H9 (cell line): ENCODE measurements at regions not wholly inside any gene's neighbourhood (a gene's known extent, or its start where the extent isn't known, plus 50 kb on each side); places are given as distances from the start of the nearest gene placed in this dataset.

Source experiments
- DNase-seq: peaks from one replicate; pipeline ENCODE4 v3.0.0-alpha.2; 2017
- H2AFZ ChIP-seq: one replicate; pipeline ENCODE4 v1.6.1; 2013; ENCODE audit warnings: mild to moderate bottlenecking, low read length, control low read depth, moderate library complexity
- H2AK5ac ChIP-seq: 2 replicates; pipeline ENCODE4 v1.6.1; 2013; ENCODE audit warnings: low read length, control low read depth, mixed read lengths; ENCODE audit not compliant: insufficient read length
- H2BK120ac ChIP-seq: one replicate; pipeline ENCODE4 v1.6.1; 2013; ENCODE audit warnings: low read depth, mild to moderate bottlenecking, low read length, control low read depth, inconsistent platforms; ENCODE audit not compliant: poor library complexity, severe bottlenecking
- H2BK12ac ChIP-seq: 2 replicates; pipeline ENCODE4 v1.6.1; 2013; ENCODE audit warnings: low read length, control low read depth, mixed read lengths, low read depth; ENCODE audit not compliant: insufficient read length
- H2BK15ac ChIP-seq: 2 replicates; pipeline ENCODE4 v1.6.1; 2013; ENCODE audit warnings: low read depth, low read length, control low read depth
- H2BK20ac ChIP-seq: one replicate; pipeline ENCODE4 v1.6.1; 2013; ENCODE audit warnings: low read depth, mild to moderate bottlenecking, low read length, control low read depth, inconsistent platforms; ENCODE audit not compliant: poor library complexity, severe bottlenecking
- H2BK5ac ChIP-seq: 2 replicates; pipeline ENCODE4 v1.6.1; 2013; ENCODE audit warnings: low read length, control low read depth, mixed read lengths; ENCODE audit not compliant: insufficient read length
- H3K14ac ChIP-seq: 2 replicates; pipeline ENCODE4 v1.6.1; 2013; ENCODE audit warnings: low read length, control low read depth; ENCODE audit not compliant: insufficient read depth
- H3K18ac ChIP-seq: 2 replicates; pipeline ENCODE4 v1.6.1; 2013; ENCODE audit warnings: low read depth, mild to moderate bottlenecking, mixed read lengths, low read length, control low read depth; ENCODE audit not compliant: insufficient read length
- H3K23ac ChIP-seq: 2 replicates; pipeline ENCODE4 v1.6.1; 2013; ENCODE audit warnings: low read length, control low read depth, mixed read lengths, low read depth; ENCODE audit not compliant: insufficient read length
- H3K23me2 ChIP-seq: 2 replicates; pipeline ENCODE4 v1.6.1; 2013; ENCODE audit warnings: low read depth, mild to moderate bottlenecking, mixed read lengths, low read length, control low read depth; ENCODE audit not compliant: insufficient read length, poor library complexity, severe bottlenecking
- H3K27ac ChIP-seq: 2 replicates; pipeline ENCODE4 v1.5.1; 2013; ENCODE audit warnings: low read length, control low read depth, mixed read lengths, low read depth; ENCODE audit not compliant: insufficient read length
- H3K27me3 ChIP-seq: 2 replicates; pipeline ENCODE4 v1.6.1; 2013; ENCODE audit warnings: low read length, control low read depth, inconsistent platforms; ENCODE audit not compliant: insufficient read depth
- H3K4ac ChIP-seq: 2 replicates; pipeline ENCODE4 v1.6.1; 2013; ENCODE audit warnings: low read depth, mild to moderate bottlenecking, control low read depth, inconsistent platforms, low read length, moderate library complexity
- H3K4me1 ChIP-seq: 2 replicates; pipeline ENCODE4 v1.6.1; 2013; ENCODE audit warnings: low read length, control low read depth, inconsistent platforms; ENCODE audit not compliant: insufficient read depth
- H3K4me2 ChIP-seq: 2 replicates; pipeline ENCODE4 v1.6.1; 2013; ENCODE audit warnings: low read length, control low read depth, mixed read lengths; ENCODE audit not compliant: insufficient read length, insufficient read depth
- H3K56ac ChIP-seq: 2 replicates; pipeline ENCODE4 v1.6.1; 2013; ENCODE audit warnings: low read depth, mild to moderate bottlenecking, mixed read lengths, low read length, control low read depth; ENCODE audit not compliant: insufficient read length
- H3K79me1 ChIP-seq: 2 replicates; pipeline ENCODE4 v1.6.1; 2013; ENCODE audit warnings: low read depth, mild to moderate bottlenecking, moderate library complexity, low read length, control low read depth, inconsistent platforms; ENCODE audit not compliant: insufficient read depth, poor library complexity, severe bottlenecking
- H3K79me2 ChIP-seq: 2 replicates; pipeline ENCODE4 v1.6.1; 2013; ENCODE audit warnings: low read length, control low read depth, inconsistent platforms; ENCODE audit not compliant: insufficient read depth
- H3K9ac ChIP-seq: 2 replicates; pipeline ENCODE4 v1.6.1; 2013; ENCODE audit warnings: low read length, control low read depth, mixed read lengths; ENCODE audit not compliant: insufficient read length; ENCODE audit errors: extremely low read depth
- H3K9me3 ChIP-seq: one replicate; pipeline ENCODE4 v1.6.1; 2013; ENCODE audit warnings: low read depth, low read length, inconsistent platforms; ENCODE audit not compliant: control insufficient read depth
- H3T11ph ChIP-seq: one replicate; pipeline ENCODE4 v1.6.1; 2013; ENCODE audit warnings: mild to moderate bottlenecking, low read length, control low read depth, inconsistent platforms
- H4K20me1 ChIP-seq: one replicate; pipeline ENCODE4 v1.6.1; 2013; ENCODE audit not compliant: control insufficient read depth, insufficient read length, insufficient read depth
- H4K5ac ChIP-seq: 2 replicates; pipeline ENCODE4 v1.6.1; 2013; ENCODE audit warnings: low read depth, mild to moderate bottlenecking, mixed read lengths, low read length, control low read depth; ENCODE audit not compliant: insufficient read length
- H4K8ac ChIP-seq: replicated peaks from 2 replicates; pipeline ENCODE4 v1.6.1; 2013; ENCODE audit warnings: low read length, control low read depth, mixed read lengths, low read depth; ENCODE audit not compliant: insufficient read length
- H4K91ac ChIP-seq: 2 replicates; pipeline ENCODE4 v1.6.1; 2013; ENCODE audit warnings: low read depth, mild to moderate bottlenecking, moderate library complexity, mixed read lengths, low read length, control low read depth; ENCODE audit not compliant: insufficient read length
- H3K27ac Mint-ChIP-seq, 3 experiments: 2 replicates in 2 of 3; 3 replicates in 1 of 3; pipeline ENCODE4 v1.8.0; 2020 to 2021; ENCODE audit warnings: mixed read lengths in 3 of 3, mild to moderate bottlenecking in 1 of 3, moderate library complexity in 1 of 3
- H3K27me3 Mint-ChIP-seq: 2 replicates; pipeline ENCODE4 v1.8.0; 2021; ENCODE audit warnings: low read depth, mild to moderate bottlenecking, moderate library complexity, mixed read lengths
- H3K36me3 Mint-ChIP-seq, 3 experiments: 2 replicates in 2 of 3; 3 replicates in 1 of 3; pipeline ENCODE4 v1.8.0; 2020 to 2021; ENCODE audit warnings: low read depth in 3 of 3, mixed read lengths in 3 of 3; ENCODE audit not compliant: insufficient read depth in 1 of 3
- H3K4me1 Mint-ChIP-seq, 2 experiments: 2 replicates each; pipeline ENCODE4 v1.8.0; 2020; ENCODE audit warnings: mixed read lengths in 2 of 2
- H3K4me3 Mint-ChIP-seq, 2 experiments: 2 replicates in 1 of 2; 3 replicates in 1 of 2; pipeline ENCODE4 v1.8.0; 2020 to 2021; ENCODE audit warnings: mild to moderate bottlenecking in 2 of 2, mixed read lengths in 2 of 2, moderate library complexity in 1 of 2
- H3K9me3 Mint-ChIP-seq, 2 experiments: 2 replicates in 1 of 2; 3 replicates in 1 of 2; pipeline ENCODE4 v1.8.0; 2020; ENCODE audit warnings: mild to moderate bottlenecking in 2 of 2, mixed read lengths in 2 of 2, moderate library complexity in 1 of 2
- CTCF ChIP-seq: fragments of 200-600 bp; sonication (generic); conservative IDR thresholded peaks from 3 replicates; pipeline ENCODE4 v1.8.0; 2021; ENCODE audit warnings: antibody characterized with exemption, mild to moderate bottlenecking

GRCh38 chr10:64275001-64275400 lies 753.8 kb downstream of the REEP3 start:
- no peak overlapping the region for H4K91ac ChIP-seq
- Mint-ChIP-seq H3K9me3 (no peaks in the 10 kb centered on the region), H3K27ac (no peak overlapping the region), H3K27me3 (no peaks in the 10 kb centered on the region), H3K36me3 (no peaks in the 10 kb centered on the region), H3K4me3 (no peak overlapping the region), H3K4me1 (peaks cover 0 to 2% of the 10 kb centered on the region in 2 experiments; a peak in 2 of 4 replicates)
- no peaks in the 10 kb centered on the region for H3K27me3 ChIP-seq
- H3K23me2 ChIP-seq = no peaks in the 10 kb centered on the region
- H2BK120ac ChIP-seq = no peak overlapping the region
- no peak for TF ChIP-seq CTCF
- no peak overlapping the region for H3T11ph ChIP-seq
- H2BK12ac ChIP-seq = no peak overlapping the region
- no peaks in the 10 kb centered on the region for H3K4me1 ChIP-seq
- H3K79me2 ChIP-seq = no peaks in the 10 kb centered on the region
- H3K9ac ChIP-seq = no peak overlapping the region
- no peaks in the 10 kb centered on the region for H3K79me1 ChIP-seq
- no peak overlapping the region for H4K8ac ChIP-seq
- no peak overlapping the region for H2BK15ac ChIP-seq
- H2AK5ac ChIP-seq = no peak overlapping the region
- H2BK20ac ChIP-seq = no peak overlapping the region
- H3K56ac ChIP-seq = no peak overlapping the region
- H3K27ac ChIP-seq = no peak overlapping the region
- no peaks in the 10 kb centered on the region for H4K20me1 ChIP-seq
- no peak overlapping the region for H4K5ac ChIP-seq
- no peak for DNase-seq
- no peak overlapping the region for H3K4ac ChIP-seq
- H3K14ac ChIP-seq = no peak overlapping the region
- no peak overlapping the region for H2AFZ ChIP-seq
- H3K18ac ChIP-seq = no peak overlapping the region
- H3K23ac ChIP-seq = no peak overlapping the region
- no peak overlapping the region for H2BK5ac ChIP-seq
- no peaks in the 10 kb centered on the region for H3K9me3 ChIP-seq
- H3K4me2 ChIP-seq = no peak overlapping the region
